ENCODE measurements at regions not wholly inside any gene's neighbourhood (a gene's known extent, or its start where the extent isn't known, plus 50 kb on each side); places are given as distances from the start of the nearest gene placed in this dataset.

- Histone ChIP-seq H3F3A (ENCODE audit: insufficient read depth) (peaks cover 23% of the 10 kb centered on the region), H3K9me2 (ENCODE audit: insufficient read depth) (no peaks in the 10 kb centered on the region), H3K36me3 (ENCODE audit: low read depth) (no peaks in the 10 kb centered on the region), H4K20me1 (ENCODE audit: insufficient read depth) (no peaks in the 10 kb centered on the region), H3K9ac (no peak overlapping the region), H3K79me2 (ENCODE audit: insufficient read depth) (no peaks in the 10 kb centered on the region), H3K4me2 (ENCODE audit: unreplicated experiment) (no peak overlapping the region), H3K27me3 (replicated peaks; ENCODE audit: insufficient read depth) (no peaks in the 10 kb centered on the region), H3K4me1 (ENCODE audit: insufficient read depth) (peaks cover 37% of the 10 kb centered on the region), H3K9me3 (ENCODE audit: low read depth) (no peaks in the 10 kb centered on the region), H2AFZ (no peak overlapping the region), H3K27ac (no peak overlapping the region), H3K4me3 (no peak overlapping the region)
- no peak for DNase-seq
- TF ChIP-seq EZH2phosphoT487 (IDR thresholded peaks at IDR 0.05; ENCODE audit: insufficient read depth, low read depth) (no peak), EZH2 (IDR thresholded peaks at IDR 0.05; ENCODE audit: insufficient read depth, poor library complexity, severe bottlenecking) (no peak)
- 95 to 98% methylated on average over 2 of the region's 2 CpGs for WGBS, 2 experiments (ENCODE audit: low coverage in 1 of 2, low lambda C conversion rate in 2 of 2, missing lambda C conversion rate in 2 of 2)
- in situ Hi-C loops (cut with MboI): no loop called here
These were observed 164.7 kb downstream of the MREG start for GRCh38 chr2:215848698-215849097.

DNA sequence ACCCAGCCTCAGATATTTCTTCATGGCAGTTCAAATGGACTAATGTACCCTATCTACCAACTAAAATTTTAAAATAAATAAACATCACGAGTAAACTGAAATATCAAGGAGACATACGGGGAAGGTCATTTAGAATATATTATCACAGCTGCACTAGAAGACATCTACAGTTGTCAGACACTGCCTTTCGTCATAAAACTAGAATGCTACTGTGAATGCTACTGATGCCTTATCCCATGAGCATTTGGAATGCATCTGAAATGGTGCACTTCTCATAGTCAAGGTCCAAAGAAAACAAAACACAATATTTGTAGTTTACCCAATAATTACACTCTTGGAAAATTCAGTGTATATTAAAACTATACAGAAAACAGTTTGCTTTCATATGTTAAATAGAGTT is 165.2 kb downstream of the MREG start:
- Histone ChIP-seq H3K27ac (no peak overlapping the region), H4K20me1 (ENCODE audit: insufficient read depth) (no peaks in the 10 kb centered on the region), H3K9me3 (ENCODE audit: low read depth) (no peaks in the 10 kb centered on the region), H3K4me2 (ENCODE audit: unreplicated experiment) (no peak overlapping the region), H2AFZ (no peak overlapping the region), H3K36me3 (ENCODE audit: low read depth) (no peaks in the 10 kb centered on the region), H3K79me2 (ENCODE audit: insufficient read depth) (no peaks in the 10 kb centered on the region), H3K27me3 (replicated peaks; ENCODE audit: insufficient read depth) (no peaks in the 10 kb centered on the region), H3K4me3 (no peak overlapping the region), H3K9ac (no peak overlapping the region), H3F3A (ENCODE audit: insufficient read depth) (peaks cover 26% of the 10 kb centered on the region), H3K9me2 (ENCODE audit: insufficient read depth) (no peaks in the 10 kb centered on the region), H3K4me1 (ENCODE audit: insufficient read depth) (peaks cover 42% of the 10 kb centered on the region)
- in situ Hi-C loops (cut with MboI): no loop called here
- WGBS, 2 experiments (ENCODE audit: low coverage in 1 of 2, low lambda C conversion rate in 2 of 2, missing lambda C conversion rate in 2 of 2): 97 to 99% methylated on average over 3 of the region's 3 CpGs
- DNase-seq: no peak
- TF ChIP-seq EZH2 (IDR thresholded peaks at IDR 0.05; ENCODE audit: insufficient read depth, poor library complexity, severe bottlenecking): no peak

DNA sequence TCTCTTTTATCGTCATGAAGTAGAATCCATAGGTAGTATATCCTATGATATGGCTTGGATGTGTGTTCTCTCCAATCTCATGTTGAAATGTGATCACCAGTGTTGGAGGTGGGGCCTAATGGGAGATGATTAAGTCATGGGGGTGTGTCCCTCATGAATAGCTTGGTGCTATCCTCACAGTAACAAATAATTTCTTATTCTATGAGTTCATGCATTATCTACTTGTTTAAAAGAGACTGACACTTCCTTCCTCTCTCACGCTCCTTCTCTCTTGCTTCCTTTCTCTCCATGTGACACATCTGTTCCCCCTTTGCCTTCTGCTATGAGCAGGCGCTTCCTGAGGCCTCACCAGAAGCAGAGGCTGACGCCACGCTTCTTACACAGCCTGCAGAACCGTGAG is 165.6 kb downstream of the MREG start:
- WGBS, 2 experiments (ENCODE audit: low coverage in 1 of 2, low lambda C conversion rate in 2 of 2, missing lambda C conversion rate in 2 of 2): 96 to 98% methylated on average over 6 of the region's 6 CpGs
- no peaks in the 10 kb centered on the region for H3K9me3 ChIP-seq (ENCODE audit: low read depth)
- peaks cover 46% of the 10 kb centered on the region for H3K4me1 ChIP-seq (ENCODE audit: insufficient read depth)
- H4K20me1 ChIP-seq (ENCODE audit: insufficient read depth): no peaks in the 10 kb centered on the region
- no peak overlapping the region for H3K4me2 ChIP-seq (ENCODE audit: unreplicated experiment)
- TF ChIP-seq EZH2 (IDR thresholded peaks at IDR 0.05; ENCODE audit: insufficient read depth, poor library complexity, severe bottlenecking) (no peak), EZH2phosphoT487 (IDR thresholded peaks at IDR 0.05; ENCODE audit: insufficient read depth, low read depth) (no peak)
- in situ Hi-C loops (cut with MboI): no loop called here
- H3F3A ChIP-seq (ENCODE audit: insufficient read depth): peaks cover 30% of the 10 kb centered on the region
- no peaks in the 10 kb centered on the region for H3K79me2 ChIP-seq (ENCODE audit: insufficient read depth)
- no peaks in the 10 kb centered on the region for H3K9me2 ChIP-seq (ENCODE audit: insufficient read depth)
- no peak overlapping the region for H3K27ac ChIP-seq
- H3K4me3 ChIP-seq: no peak overlapping the region
- no peaks in the 10 kb centered on the region for H3K36me3 ChIP-seq (ENCODE audit: low read depth)
- no peaks in the 10 kb centered on the region for H3K27me3 ChIP-seq (replicated peaks; ENCODE audit: insufficient read depth)
- H3K9ac ChIP-seq: no peak overlapping the region
- DNase-seq: no peak
- no peak overlapping the region for H2AFZ ChIP-seq

DNA sequence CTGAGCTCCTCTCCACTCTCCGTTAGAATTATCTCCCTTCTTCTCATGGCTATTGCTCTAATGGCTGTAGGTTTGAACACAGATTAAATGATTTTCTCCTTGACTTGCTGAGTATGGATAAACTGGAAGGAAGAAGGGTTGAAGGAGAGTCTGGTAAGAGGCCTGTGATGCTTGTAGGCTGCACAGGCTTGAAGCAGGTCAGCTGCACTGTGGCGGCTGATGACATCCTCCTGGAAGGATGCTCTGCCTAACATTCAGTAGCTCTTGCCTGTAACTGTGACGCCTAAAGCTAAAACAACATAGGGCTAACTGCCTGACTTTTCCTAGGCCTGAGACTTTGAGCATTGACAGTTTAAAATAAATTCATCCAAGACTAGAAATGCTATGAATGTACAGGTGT is 166.3 kb downstream of the MREG start:
- no peaks in the 10 kb centered on the region; the same call in 1 of the 2 replicates for H3K79me2 ChIP-seq (ENCODE audit: insufficient read depth)
- H3K9me2 ChIP-seq (ENCODE audit: insufficient read depth): no peaks in the 10 kb centered on the region
- no peak for DNase-seq
- peaks cover 52% of the 10 kb centered on the region for H3K4me1 ChIP-seq (ENCODE audit: insufficient read depth)
- H3K4me2 ChIP-seq (ENCODE audit: unreplicated experiment): no peak overlapping the region
- WGBS, 2 experiments (ENCODE audit: low coverage in 1 of 2, low lambda C conversion rate in 2 of 2, missing lambda C conversion rate in 2 of 2): 94 to 99% methylated on average over 3 of the region's 3 CpGs
- H3K27ac ChIP-seq: no peak overlapping the region
- TF ChIP-seq EZH2phosphoT487 (IDR thresholded peaks at IDR 0.05; ENCODE audit: insufficient read depth, low read depth): no peak
- TF ChIP-seq EZH2 (IDR thresholded peaks at IDR 0.05; ENCODE audit: insufficient read depth, poor library complexity, severe bottlenecking): no peak
- H3K9me3 ChIP-seq (ENCODE audit: low read depth): no peaks in the 10 kb centered on the region
- no peak overlapping the region for H3K4me3 ChIP-seq
- no peak overlapping the region for H2AFZ ChIP-seq
- no peaks in the 10 kb centered on the region for H3K36me3 ChIP-seq (ENCODE audit: low read depth)
- peaks cover 34% of the 10 kb centered on the region for H3F3A ChIP-seq (ENCODE audit: insufficient read depth)
- no peaks in the 10 kb centered on the region for H4K20me1 ChIP-seq (ENCODE audit: insufficient read depth)
- in situ Hi-C loops (cut with MboI): no loop called here
- H3K9ac ChIP-seq: no peak overlapping the region
- no peaks in the 10 kb centered on the region for H3K27me3 ChIP-seq (replicated peaks; ENCODE audit: insufficient read depth)
